Prostate gland (tissue), 2 donors: ENCODE measurements at regions not wholly inside any gene's neighbourhood (a gene's known extent, or its start where the extent isn't known, plus 50 kb on each side); places are given as distances from the start of the nearest gene placed in this dataset.

Source experiments
- POLR2A ChIP-seq: fragments of 450-650 bp; IDR thresholded peaks from one replicate; pipeline ENCODE4 v1.6.1; 2016; ENCODE audit warnings: antibody characterized with exemption, mild to moderate bottlenecking
- POLR2AphosphoS5 ChIP-seq: sonication (generic); formaldehyde crosslinking; IDR thresholded peaks from one replicate; pipeline ENCODE4 v1.6.1; 2017; ENCODE audit warnings: antibody characterized with exemption
- TF ChIP-seq, protein P1 (sequence below), 4 experiments: fragments of 200-600 bp in 2 of 4; fragments of 450-650 bp in 2 of 4; sonication (generic) in 2 of 4; IDR thresholded peaks; 1 replicate in 3 of 4; 2 replicates in 1 of 4; pipeline ENCODE4 v1.5.1; 2016 to 2019; ENCODE audit warnings: antibody characterized with exemption in 4 of 4, mild to moderate bottlenecking in 2 of 4, moderate library complexity in 2 of 4

DNA sequence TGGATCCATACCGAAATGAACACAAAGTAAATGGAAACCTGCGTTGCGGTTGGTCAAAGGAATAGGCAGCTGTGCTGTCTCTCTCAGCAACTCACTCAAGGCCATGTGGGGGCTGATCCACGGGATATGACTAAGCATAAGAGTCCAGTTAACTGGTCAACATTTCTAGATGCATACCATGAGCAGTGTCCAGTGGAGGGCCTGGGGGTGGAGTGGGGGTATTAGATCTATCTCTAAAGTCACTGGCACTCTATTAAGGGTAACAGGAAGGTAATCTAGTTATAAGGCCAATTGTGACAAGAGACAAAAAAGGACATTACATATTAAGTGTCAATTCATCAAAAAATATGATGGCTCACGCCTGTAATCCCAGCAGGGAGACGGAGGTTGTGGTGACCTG, 136.8 kb downstream of the TTC32 start:
- TF ChIP-seq, protein P1, sequence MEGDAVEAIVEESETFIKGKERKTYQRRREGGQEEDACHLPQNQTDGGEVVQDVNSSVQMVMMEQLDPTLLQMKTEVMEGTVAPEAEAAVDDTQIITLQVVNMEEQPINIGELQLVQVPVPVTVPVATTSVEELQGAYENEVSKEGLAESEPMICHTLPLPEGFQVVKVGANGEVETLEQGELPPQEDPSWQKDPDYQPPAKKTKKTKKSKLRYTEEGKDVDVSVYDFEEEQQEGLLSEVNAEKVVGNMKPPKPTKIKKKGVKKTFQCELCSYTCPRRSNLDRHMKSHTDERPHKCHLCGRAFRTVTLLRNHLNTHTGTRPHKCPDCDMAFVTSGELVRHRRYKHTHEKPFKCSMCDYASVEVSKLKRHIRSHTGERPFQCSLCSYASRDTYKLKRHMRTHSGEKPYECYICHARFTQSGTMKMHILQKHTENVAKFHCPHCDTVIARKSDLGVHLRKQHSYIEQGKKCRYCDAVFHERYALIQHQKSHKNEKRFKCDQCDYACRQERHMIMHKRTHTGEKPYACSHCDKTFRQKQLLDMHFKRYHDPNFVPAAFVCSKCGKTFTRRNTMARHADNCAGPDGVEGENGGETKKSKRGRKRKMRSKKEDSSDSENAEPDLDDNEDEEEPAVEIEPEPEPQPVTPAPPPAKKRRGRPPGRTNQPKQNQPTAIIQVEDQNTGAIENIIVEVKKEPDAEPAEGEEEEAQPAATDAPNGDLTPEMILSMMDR (IDR thresholded peaks at IDR 0.05), result no peak
- TF ChIP-seq POLR2A, result no peak
- TF ChIP-seq POLR2AphosphoS5, result no peak
